Left ventricle myocardium inferior (tissue), 1 donor: ENCODE measurements at regions not wholly inside any gene's neighbourhood (a gene's known extent, or its start where the extent isn't known, plus 50 kb on each side); places are given as distances from the start of the nearest gene placed in this dataset.

Experiments used
- DNase-seq: peaks from one replicate; pipeline ENCODE4 v3.0.0-alpha.2; 2020
- H3K27ac ChIP-seq: fragments of 200-600 bp; replicated peaks from 2 replicates; pipeline ENCODE4 v1.8.0; 2021
- H3K27me3 ChIP-seq: fragments of 200-600 bp; 2 replicates; pipeline ENCODE4 v1.8.0; 2021; ENCODE audit warnings: low read depth
- H3K36me3 ChIP-seq: fragments of 200-600 bp; 2 replicates; pipeline ENCODE4 v1.8.0; 2021
- H3K4me1 ChIP-seq: fragments of 200-600 bp; 2 replicates; pipeline ENCODE4 v1.8.0; 2021
- H3K4me3 ChIP-seq: fragments of 200-600 bp; 2 replicates; pipeline ENCODE4 v1.8.0; 2021; ENCODE audit warnings: mild to moderate bottlenecking, moderate library complexity
- H3K9me3 ChIP-seq: fragments of 200-600 bp; replicated peaks from 2 replicates; pipeline ENCODE4 v1.8.0; 2021
- intact Hi-C: fragments of 100-400 bp; cut with micrococcal nuclease; formaldehyde crosslinking; loops from one replicate; pipeline ENCODE4 v1.11.0; 2022
- TF ChIP-seq, protein P1 (sequence below): fragments of 200-600 bp; IDR thresholded peaks from 2 replicates; pipeline ENCODE4 v1.8.0; 2021; ENCODE audit warnings: antibody characterized with exemption, mild to moderate bottlenecking, borderline replicate concordance
- donor health status: DM: no; HTN: yes; CAD: no; lungs with severe emphysema.

DNA sequence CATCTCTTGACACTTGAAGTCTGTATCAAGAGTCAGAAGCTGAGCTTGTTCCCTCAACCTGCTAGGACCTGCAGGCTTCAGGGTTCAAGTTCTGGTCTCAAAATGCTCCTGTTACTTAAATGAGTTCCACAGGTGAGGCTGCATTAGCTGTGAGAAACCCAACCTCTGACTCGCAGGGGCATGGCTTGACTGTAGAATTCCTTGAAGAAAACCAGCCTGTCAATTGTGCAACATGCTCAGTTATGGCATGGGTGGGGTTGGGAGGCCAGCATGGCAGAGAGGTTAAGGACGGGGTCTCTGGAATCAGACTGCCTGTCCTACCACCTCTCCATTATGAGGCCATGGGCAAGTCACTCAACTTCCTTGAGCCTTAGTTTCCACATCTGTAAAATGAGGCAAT, 235.8 kb downstream of the EN1 start:
- DNase-seq = no peak
- TF ChIP-seq, protein P1, sequence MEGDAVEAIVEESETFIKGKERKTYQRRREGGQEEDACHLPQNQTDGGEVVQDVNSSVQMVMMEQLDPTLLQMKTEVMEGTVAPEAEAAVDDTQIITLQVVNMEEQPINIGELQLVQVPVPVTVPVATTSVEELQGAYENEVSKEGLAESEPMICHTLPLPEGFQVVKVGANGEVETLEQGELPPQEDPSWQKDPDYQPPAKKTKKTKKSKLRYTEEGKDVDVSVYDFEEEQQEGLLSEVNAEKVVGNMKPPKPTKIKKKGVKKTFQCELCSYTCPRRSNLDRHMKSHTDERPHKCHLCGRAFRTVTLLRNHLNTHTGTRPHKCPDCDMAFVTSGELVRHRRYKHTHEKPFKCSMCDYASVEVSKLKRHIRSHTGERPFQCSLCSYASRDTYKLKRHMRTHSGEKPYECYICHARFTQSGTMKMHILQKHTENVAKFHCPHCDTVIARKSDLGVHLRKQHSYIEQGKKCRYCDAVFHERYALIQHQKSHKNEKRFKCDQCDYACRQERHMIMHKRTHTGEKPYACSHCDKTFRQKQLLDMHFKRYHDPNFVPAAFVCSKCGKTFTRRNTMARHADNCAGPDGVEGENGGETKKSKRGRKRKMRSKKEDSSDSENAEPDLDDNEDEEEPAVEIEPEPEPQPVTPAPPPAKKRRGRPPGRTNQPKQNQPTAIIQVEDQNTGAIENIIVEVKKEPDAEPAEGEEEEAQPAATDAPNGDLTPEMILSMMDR = no peak
- no peaks in the 10 kb centered on the region for H3K9me3 ChIP-seq
- no peaks in the 10 kb centered on the region for H3K4me1 ChIP-seq
- peaks cover 73% of the 10 kb centered on the region for H3K27me3 ChIP-seq
- no peak overlapping the region for H3K27ac ChIP-seq
- no peak overlapping the region for H3K4me3 ChIP-seq
- intact Hi-C loops = no loop called here
- H3K36me3 ChIP-seq = no peaks in the 10 kb centered on the region

- intact Hi-C loops = no loop called here
- TF ChIP-seq, protein P1 = no peak
- Histone ChIP-seq H3K36me3 (no peaks in the 10 kb centered on the region), H3K27ac (no peak overlapping the region), H3K27me3 (peaks cover 56% of the 10 kb centered on the region), H3K4me3 (no peak overlapping the region), H3K4me1 (no peaks in the 10 kb centered on the region), H3K9me3 (no peaks in the 10 kb centered on the region)
- no peak for DNase-seq
Measured at GRCh38 chr2:118609138-118609537, 238.3 kb downstream of the EN1 start.

- intact Hi-C loops = no loop called here
- H3K4me1 ChIP-seq = no peaks in the 10 kb centered on the region
- TF ChIP-seq, protein P1 = no peak
- no peak for DNase-seq
- peaks cover 41% of the 10 kb centered on the region for H3K27me3 ChIP-seq
- H3K4me3 ChIP-seq = no peak overlapping the region
- H3K36me3 ChIP-seq = no peaks in the 10 kb centered on the region
- no peak overlapping the region for H3K27ac ChIP-seq
- H3K9me3 ChIP-seq = no peaks in the 10 kb centered on the region
Measured at GRCh38 chr2:118607641-118608040, 239.8 kb downstream of the EN1 start.

- intact Hi-C loops = no loop called here
- no peak for DNase-seq
Measured at GRCh38 chr2:118604811-118605210, 242.6 kb downstream of the EN1 start.

DNA sequence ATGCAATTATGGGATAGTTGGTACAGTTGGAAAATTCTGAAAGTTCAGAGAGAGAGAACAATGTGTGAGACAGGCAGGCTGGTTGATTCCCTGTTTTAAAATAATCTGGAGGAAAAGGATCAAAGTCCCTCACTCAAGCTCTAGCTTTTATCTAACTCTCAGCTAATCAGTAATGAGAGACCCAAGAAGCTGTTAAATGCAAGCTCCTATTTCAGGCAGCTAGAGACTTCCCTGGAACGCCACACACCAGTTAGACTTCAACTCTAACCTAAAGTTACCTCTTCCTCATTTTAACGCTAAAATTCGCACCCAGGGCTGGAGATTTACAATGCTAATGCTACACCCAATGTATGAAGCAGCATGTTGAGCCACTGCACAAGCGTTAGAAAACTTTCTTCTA, 243.1 kb downstream of the EN1 start:
- Histone ChIP-seq H3K9me3 (peaks cover 12% of the 10 kb centered on the region), H3K27ac (no peak overlapping the region), H3K4me1 (no peaks in the 10 kb centered on the region), H3K4me3 (no peak overlapping the region), H3K36me3 (no peaks in the 10 kb centered on the region), H3K27me3 (peaks cover 21% of the 10 kb centered on the region)
- TF ChIP-seq, protein P1 = no peak
- DNase-seq = no peak
- intact Hi-C loops = no loop called here

More at GRCh38 chr2:118604811-118605210, 242.6 kb downstream of the EN1 start:
- H3K36me3 ChIP-seq = no peaks in the 10 kb centered on the region
- no peak overlapping the region for H3K4me3 ChIP-seq
- no peaks in the 10 kb centered on the region for H3K4me1 ChIP-seq
- peaks cover 21% of the 10 kb centered on the region for H3K27me3 ChIP-seq
- TF ChIP-seq, protein P1 = no peak
- peaks cover 10% of the 10 kb centered on the region for H3K9me3 ChIP-seq
- H3K27ac ChIP-seq = no peak overlapping the region

- DNase-seq = no peak
- Histone ChIP-seq H3K4me1 (no peaks in the 10 kb centered on the region), H3K36me3 (no peaks in the 10 kb centered on the region), H3K4me3 (no peak overlapping the region), H3K27me3 (no peaks in the 10 kb centered on the region), H3K27ac (no peak overlapping the region), H3K9me3 (peaks cover 24% of the 10 kb centered on the region)
- intact Hi-C loops = no loop called here
- TF ChIP-seq, protein P1 = no peak
Measured at GRCh38 chr2:118599141-118599540, 248.3 kb downstream of the EN1 start.
